NCI-H1694 (cell line): ENCODE measurements at regions not wholly inside any gene's neighbourhood (a gene's known extent, or its start where the extent isn't known, plus 50 kb on each side); places are given as distances from the start of the nearest gene placed in this dataset.

ENCODE experiments used
- DNase-seq: peaks from one replicate; lab custom pipeline; 2025; lab: John Stamatoyannopoulos, UW

GRCh38 chr11:8799273-8799672 is 111.7 kb upstream of the AKIP1 start:
- no peak for DNase-seq

GRCh38 chr11:8800520-8801110 is 110.4 kb upstream of the AKIP1 start:
- DNase-seq: no peak

- DNase-seq: no peak
Observed at GRCh38 chr11:8801121-8801520, 109.9 kb upstream of the AKIP1 start.

DNA sequence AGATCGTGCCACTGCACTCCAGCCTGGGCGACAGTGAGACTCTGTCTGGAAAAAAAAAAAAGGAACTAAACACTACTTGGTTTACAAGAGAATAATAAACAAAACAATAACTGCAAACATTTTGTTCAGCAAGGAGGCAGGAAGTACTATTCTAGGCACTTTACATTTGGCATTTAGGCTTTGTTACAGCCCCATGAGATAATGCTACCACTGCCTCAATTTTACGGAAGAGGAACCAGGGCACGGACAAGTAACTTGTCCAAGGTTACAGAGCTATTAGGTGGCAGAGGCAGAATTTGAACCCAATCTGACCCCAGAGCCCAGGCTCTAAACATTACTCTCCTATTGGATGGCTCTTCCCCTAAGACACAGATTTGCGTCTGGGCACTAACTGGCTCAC is 108.7 kb upstream of the AKIP1 start:
- DNase-seq: no peak

- no peak for DNase-seq
Observed at GRCh38 chr11:8803973-8804372, 107.0 kb upstream of the AKIP1 start.

DNA sequence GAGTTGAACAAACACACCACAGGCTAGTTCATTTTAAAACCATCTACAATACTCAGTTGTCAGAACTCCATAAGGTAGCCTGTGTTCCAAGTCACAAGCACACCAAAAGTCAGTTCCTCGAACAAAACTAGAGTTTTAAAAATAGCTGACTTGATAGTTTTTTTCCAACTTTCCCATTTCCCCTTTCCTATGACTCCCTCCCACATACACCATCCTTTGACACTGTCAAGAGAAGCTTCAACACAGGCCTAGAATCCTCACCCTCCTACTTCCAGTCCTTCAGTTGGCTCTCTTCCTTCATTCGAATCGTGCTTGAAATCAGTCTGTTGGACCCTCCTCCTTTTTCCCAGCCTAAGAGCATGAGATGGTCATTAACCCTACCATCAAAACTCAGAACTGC is 105.7 kb upstream of the AKIP1 start:
- DNase-seq: no peak

GRCh38 chr11:8806974-8807373 is 104.0 kb upstream of the AKIP1 start:
- DNase-seq: no peak

GRCh38 chr11:8807544-8808225 is 103.3 kb upstream of the AKIP1 start:
- no peak for DNase-seq

DNA sequence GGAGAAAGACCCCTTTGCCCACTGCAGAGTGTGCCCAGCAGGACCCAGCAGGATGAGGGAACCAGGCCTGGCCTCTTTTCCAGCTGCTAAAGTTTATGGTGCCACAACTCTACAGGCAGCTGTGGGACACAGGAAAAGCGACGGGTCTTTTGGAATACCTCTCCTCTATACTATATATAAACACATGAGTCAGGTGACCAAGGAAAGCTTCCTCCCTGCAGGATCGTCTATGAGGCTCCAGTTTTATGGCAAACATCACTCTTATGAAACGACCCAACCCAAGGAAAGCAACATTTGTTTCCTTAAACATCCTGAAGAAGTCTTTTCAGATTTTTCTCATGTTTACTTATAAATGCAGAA is 102.8 kb upstream of the AKIP1 start:
- no peak for DNase-seq

DNA sequence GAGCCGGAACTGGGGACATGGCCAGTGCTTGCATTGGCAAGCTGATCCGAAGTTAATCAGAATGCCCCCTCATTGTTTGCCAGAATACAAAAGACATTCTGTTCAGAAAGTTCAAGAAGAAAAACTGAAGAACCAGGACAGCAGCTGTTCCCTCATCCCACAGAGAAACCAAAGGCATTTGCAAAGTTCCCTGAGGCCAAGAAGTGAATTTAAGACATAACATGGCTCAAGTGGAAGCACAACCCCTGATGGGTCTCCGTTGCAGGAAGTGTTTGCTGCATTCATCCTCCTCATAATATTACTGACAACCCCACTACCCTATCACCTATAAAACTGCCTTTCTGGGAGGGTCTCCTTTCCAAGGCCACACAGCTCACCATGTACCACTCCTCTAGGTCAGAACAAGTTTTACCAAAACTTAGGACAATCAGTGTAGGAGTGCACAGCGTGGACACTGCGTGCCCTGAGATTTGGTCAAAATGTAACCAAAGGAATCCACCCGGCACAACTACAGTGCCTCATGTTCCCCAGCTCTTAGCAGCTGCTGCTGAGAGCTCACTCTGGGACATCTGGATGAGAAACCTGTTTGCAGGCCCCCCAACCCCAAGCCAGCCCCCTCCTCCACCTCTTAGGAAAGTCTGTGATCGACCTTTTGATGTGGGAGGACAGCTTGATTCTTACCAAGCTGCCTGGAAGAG is 101.6 kb upstream of the AKIP1 start:
- DNase-seq: no peak

GRCh38 chr11:8809939-8810539 is 101.0 kb upstream of the AKIP1 start:
- no peak for DNase-seq

DNA sequence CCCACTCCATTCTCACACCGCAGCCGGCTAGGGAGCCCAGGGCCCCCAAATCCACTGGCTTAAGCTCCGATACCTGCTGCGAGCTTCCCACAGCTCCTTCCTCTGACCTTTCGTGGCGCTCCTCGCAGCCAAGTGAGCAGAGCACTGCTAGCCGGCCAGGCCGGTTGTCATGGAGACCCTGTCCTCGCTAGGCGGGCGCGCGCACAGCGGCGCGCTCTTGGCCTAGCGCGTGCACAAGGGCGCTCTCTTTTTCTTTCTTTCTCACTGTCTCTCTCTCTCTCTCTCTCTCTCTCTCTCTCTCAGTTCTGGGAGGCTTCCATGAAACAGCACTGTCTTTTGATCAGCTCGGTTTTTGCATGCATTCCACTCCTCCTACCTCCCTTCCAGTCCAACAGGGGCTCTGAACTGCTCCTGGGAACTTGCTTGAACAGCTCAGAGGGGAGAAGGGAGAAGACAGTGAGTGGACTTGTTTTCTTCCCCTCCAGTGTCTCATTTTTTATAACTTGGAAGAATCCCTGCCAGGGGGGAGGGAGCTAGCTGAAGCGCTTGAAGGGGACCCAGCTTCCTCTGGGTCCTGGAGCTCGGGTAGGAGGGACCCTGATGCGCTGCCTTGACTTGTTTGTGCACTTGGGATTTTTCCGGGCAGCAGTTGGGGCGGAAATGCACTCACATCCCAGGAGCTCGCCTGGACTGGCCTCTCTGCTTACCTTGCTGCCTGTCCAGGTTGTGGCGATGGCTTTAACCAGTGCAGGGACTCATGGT is 100.3 kb upstream of the AKIP1 start:
- no peak for DNase-seq

DNA sequence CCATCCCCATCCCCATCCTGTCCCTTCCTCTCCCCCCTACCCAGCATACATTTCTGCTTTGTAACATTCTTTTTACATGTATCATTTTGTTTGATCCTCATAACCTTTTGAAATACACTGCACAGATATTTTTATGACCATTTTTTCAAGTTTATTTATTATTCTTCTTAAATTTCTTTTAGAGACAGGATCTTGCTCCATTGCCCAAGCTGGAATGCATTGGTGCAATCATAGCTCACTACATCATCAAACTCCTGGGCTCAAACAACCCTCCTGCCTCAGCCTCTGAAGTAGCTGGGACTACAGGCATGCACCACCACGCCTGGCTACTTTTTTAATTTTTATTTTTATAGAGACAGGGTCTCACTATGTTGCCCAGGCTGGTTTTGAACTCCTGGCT is 99.4 kb upstream of the AKIP1 start:
- DNase-seq: no peak

DNA sequence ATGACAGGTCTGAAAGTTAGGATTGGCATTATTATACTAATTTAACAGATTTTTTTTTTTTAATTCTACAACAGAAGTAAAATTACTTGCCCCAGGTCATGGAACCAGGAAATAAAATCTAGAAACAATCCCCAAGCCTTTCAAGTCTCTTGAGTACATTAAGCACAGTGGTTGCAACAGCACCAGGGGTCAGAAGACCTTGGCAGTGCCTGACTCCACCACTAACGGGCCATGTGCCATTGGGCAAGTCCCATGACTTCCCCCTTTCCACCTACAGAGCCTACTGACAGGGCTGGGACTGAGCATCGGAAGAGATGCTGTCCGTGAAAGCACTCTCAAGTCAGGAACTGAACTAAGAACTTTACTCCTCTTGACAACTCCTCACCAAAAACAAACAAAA is 98.6 kb upstream of the AKIP1 start:
- no peak for DNase-seq

DNA sequence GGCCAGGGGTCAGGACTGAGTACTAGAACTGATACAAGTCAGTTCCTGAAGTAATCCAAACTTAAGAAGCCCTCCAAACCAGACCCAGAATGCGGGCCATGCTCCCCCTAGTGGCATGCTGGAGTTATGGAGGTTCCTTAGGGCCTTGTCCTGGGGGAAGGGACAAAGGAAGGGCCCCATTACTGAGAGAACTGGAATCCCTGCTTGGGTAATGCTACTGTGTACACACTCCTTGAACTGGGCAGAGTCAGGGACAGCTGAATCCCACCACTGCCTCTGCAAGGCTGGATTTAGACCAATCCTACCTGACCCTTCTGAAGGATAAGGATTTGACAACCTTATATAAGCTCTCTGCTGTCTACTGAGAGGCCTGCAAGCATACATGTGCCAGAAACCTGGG is 97.3 kb upstream of the AKIP1 start:
- peak; percentile 19 for DNase-seq

GRCh38 chr11:8814209-8814922 is 96.6 kb upstream of the AKIP1 start:
- no peak for DNase-seq

- no peak for DNase-seq
Observed at GRCh38 chr11:8814923-8815240, 96.1 kb upstream of the AKIP1 start.

DNA sequence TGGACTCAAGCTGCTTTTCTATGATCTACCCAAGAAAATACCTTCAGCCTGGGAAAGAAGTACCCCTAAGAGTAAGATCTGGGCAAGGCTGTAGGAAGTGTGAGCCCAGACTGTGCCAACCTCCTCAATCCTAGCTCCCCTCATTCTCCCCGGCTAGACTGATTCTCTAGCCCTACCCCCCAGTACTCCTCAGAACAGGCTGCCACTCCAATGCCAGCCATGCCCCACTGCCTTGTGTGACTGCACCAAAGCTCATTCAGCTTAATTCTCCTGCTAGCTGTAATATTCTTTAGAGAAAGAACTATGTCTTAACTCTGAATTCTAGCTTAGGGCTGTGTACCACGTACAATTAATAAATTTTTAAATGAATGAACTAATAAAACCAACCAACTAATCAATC is 92.6 kb upstream of the AKIP1 start:
- no peak for DNase-seq

- no peak for DNase-seq
Observed at GRCh38 chr11:8820401-8820800, 90.6 kb upstream of the AKIP1 start.

DNA sequence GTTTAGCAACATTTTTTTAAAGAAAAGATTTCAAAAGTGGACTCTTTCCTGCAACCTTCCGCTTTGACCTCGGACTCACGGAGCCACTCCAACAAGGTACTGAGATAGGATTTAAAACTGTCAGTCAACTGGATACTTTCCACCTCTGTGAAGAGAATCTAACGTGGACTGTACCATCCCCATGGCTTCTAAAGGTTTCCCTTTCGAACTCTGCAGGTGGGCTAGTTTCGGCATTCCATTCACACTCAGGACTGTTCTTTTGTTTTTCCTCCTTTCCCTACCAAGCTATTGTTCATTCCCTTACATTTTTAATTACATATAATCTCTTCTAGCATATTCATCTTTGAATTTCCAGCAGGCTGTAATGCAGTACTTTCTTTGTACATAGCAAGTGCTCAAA is 88.5 kb upstream of the AKIP1 start:
- no peak for DNase-seq

DNA sequence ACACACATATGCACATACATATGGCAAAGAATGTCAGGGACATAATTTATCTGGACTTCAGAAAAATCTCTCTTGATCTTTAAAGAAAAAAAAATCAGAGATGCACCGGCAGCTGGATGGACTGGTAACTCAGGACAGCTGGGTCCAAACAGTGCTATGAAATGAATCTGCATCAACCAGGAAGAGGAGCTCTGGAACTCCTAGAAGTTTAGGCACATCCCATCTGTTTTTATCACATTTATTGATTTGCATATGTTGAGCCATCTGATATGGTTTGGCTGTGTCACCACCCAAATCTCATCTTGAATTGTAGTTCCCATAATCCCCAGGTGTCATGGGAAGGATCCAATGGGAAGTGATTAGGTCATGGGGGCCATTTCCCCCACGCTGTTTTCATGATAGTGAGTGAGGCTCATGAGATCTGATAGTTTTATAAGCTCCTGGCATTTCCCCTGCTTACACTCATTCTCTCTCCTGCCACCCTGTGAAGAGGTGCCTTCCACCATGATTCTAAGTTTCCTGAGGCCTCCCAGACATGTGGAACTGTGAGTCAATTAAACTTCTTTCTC is 87.7 kb upstream of the AKIP1 start:
- DNase-seq: no peak
